Endodermal cell (in vitro differentiated cells): ENCODE measurements at regions not wholly inside any gene's neighbourhood (a gene's known extent, or its start where the extent isn't known, plus 50 kb on each side); places are given as distances from the start of the nearest gene placed in this dataset.

ENCODE experiments used
- DNase-seq: peaks from one replicate; pipeline ENCODE4 v3.0.0-alpha.2; 2017
- H3K27ac ChIP-seq: 2 replicates; pipeline ENCODE4 v1.5.1; 2013; ENCODE audit warnings: mild to moderate bottlenecking, low read depth, low read length, moderate library complexity
- H3K27me3 ChIP-seq: 2 replicates; pipeline ENCODE4 v1.6.1; 2013; ENCODE audit warnings: mild to moderate bottlenecking, low read length, moderate library complexity; ENCODE audit not compliant: insufficient read depth, control insufficient read depth, poor library complexity, severe bottlenecking
- H3K36me3 ChIP-seq: 2 replicates; pipeline ENCODE4 v1.7.0; 2013; ENCODE audit warnings: mild to moderate bottlenecking, low read length, moderate library complexity; ENCODE audit not compliant: control insufficient read depth, insufficient read depth
- H3K4me1 ChIP-seq: one replicate; pipeline ENCODE4 v1.7.0; 2013; ENCODE audit warnings: low read length; ENCODE audit not compliant: control insufficient read depth, insufficient read depth
- H3K4me3 ChIP-seq: 2 replicates; pipeline ENCODE4 v1.5.1; 2013; ENCODE audit warnings: mild to moderate bottlenecking, low read length, moderate library complexity
- H3K9ac ChIP-seq: 2 replicates; pipeline ENCODE4 v1.6.1; 2013; ENCODE audit warnings: mild to moderate bottlenecking, low read length, moderate library complexity; ENCODE audit not compliant: poor library complexity, severe bottlenecking; ENCODE audit errors: extremely low read depth
- H3K9me3 ChIP-seq: 2 replicates; pipeline ENCODE4 v1.6.1; 2013; ENCODE audit warnings: mild to moderate bottlenecking, low read length, moderate library complexity; ENCODE audit not compliant: control insufficient read depth
- H3K27ac Mint-ChIP-seq: 2 replicates; pipeline ENCODE4 v1.8.0; 2020; ENCODE audit warnings: mixed read lengths
- H3K27me3 Mint-ChIP-seq: 2 replicates; pipeline ENCODE4 v1.8.0; 2021; ENCODE audit warnings: mild to moderate bottlenecking, mixed read lengths; ENCODE audit not compliant: insufficient read depth
- H3K36me3 Mint-ChIP-seq: 2 replicates; pipeline ENCODE4 v1.8.0; 2020; ENCODE audit warnings: low read depth, mixed read lengths
- H3K4me1 Mint-ChIP-seq: 2 replicates; pipeline ENCODE4 v1.8.0; 2020; ENCODE audit warnings: mixed read lengths
- H3K4me3 Mint-ChIP-seq: 2 replicates; pipeline ENCODE4 v1.8.0; 2020; ENCODE audit warnings: mild to moderate bottlenecking, moderate library complexity, mixed read lengths
- H3K9me3 Mint-ChIP-seq: 2 replicates; pipeline ENCODE4 v1.8.0; 2020; ENCODE audit warnings: mild to moderate bottlenecking, mixed read lengths
- WGBS, 2 experiments: methylation state at CpG; one replicate each; pipeline versions ENCODE4 v1.1.5 to v1.1.7; 2013; ENCODE audit warnings: missing lambda C conversion rate in 2 of 2, mixed read lengths in 1 of 2; ENCODE audit not compliant: insufficient coverage in 1 of 2, insufficient read length in 1 of 2; 5-methylcytosine and 5-hydroxymethylcytosine counted together
- TF ChIP-seq, protein P1 (sequence below): fragments of 200-600 bp; sonication (generic); conservative IDR thresholded peaks from 2 replicates; pipeline ENCODE4 v1.5.0; 2021; ENCODE audit warnings: antibody characterized with exemption, mild to moderate bottlenecking

DNA sequence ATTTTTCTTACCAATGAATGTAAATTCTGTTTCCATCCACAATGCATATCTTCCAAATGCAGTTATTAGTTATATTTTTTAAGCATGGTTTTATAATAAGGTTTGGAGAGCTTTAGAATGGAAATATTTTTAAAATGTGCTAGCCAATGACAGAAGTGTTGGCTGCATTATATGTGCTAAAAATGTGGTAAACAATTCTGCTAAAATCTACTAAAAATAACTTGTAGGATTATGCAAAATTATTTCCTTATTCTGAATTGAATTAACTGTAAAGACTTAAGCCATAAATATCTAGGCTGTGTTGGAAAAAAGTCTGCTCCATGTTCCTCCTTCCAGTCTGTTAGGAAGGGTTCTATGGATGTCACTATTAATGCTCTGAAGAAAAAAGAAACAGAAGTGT lies 503.3 kb downstream of the PRR16 start:
- Mint-ChIP-seq H3K27ac (no peak overlapping the region), H3K4me1 (peaks cover 6% of the 10 kb centered on the region), H3K36me3 (no peaks in the 10 kb centered on the region), H3K4me3 (no peak overlapping the region), H3K9me3 (peaks cover 6% of the 10 kb centered on the region), H3K27me3 (no peaks in the 10 kb centered on the region)
- Histone ChIP-seq H3K27me3 (no peaks in the 10 kb centered on the region), H3K4me3 (no peak overlapping the region), H3K9me3 (no peaks in the 10 kb centered on the region), H3K36me3 (no peaks in the 10 kb centered on the region), H3K27ac (no peak overlapping the region), H3K9ac (no peak overlapping the region), H3K4me1 (no peaks in the 10 kb centered on the region)
- TF ChIP-seq, protein P1, sequence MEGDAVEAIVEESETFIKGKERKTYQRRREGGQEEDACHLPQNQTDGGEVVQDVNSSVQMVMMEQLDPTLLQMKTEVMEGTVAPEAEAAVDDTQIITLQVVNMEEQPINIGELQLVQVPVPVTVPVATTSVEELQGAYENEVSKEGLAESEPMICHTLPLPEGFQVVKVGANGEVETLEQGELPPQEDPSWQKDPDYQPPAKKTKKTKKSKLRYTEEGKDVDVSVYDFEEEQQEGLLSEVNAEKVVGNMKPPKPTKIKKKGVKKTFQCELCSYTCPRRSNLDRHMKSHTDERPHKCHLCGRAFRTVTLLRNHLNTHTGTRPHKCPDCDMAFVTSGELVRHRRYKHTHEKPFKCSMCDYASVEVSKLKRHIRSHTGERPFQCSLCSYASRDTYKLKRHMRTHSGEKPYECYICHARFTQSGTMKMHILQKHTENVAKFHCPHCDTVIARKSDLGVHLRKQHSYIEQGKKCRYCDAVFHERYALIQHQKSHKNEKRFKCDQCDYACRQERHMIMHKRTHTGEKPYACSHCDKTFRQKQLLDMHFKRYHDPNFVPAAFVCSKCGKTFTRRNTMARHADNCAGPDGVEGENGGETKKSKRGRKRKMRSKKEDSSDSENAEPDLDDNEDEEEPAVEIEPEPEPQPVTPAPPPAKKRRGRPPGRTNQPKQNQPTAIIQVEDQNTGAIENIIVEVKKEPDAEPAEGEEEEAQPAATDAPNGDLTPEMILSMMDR, result no peak
- DNase-seq, result no peak

DNA sequence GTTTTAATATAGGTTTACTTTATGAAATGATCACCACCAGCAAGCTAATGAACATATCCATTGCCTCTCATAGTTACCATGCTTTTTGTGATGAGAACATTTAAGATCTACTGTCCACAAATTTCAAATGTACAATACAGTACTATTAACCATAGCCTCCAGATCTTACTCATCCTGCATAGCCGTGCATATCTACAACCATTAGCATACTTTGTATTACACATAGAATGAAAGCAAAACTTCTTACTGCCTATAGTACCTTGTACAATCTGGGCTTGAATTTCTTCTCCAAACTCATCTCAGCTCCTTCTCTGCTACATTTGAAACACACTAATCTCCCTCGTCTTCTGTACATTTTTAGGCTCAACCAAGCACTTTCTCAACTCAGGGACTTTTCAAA lies 510.6 kb downstream of the PRR16 start:
- 91 to 93% methylated on average over 2 of the region's 2 CpGs for WGBS, 2 experiments
- no peaks in the 10 kb centered on the region for H3K4me1 ChIP-seq
- Mint-ChIP-seq H3K27me3 (no peaks in the 10 kb centered on the region), H3K27ac (no peak overlapping the region), H3K9me3 (peaks cover under 1% of the 10 kb centered on the region), H3K4me3 (no peak overlapping the region), H3K36me3 (no peaks in the 10 kb centered on the region), H3K4me1 (no peaks in the 10 kb centered on the region)
- H3K27me3 ChIP-seq, result no peaks in the 10 kb centered on the region
- H3K4me3 ChIP-seq, result no peak overlapping the region
- H3K9me3 ChIP-seq, result no peaks in the 10 kb centered on the region
- TF ChIP-seq, protein P1, result no peak
- no peaks in the 10 kb centered on the region for H3K36me3 ChIP-seq
- no peak overlapping the region for H3K27ac ChIP-seq
- no peak for DNase-seq
- no peak overlapping the region for H3K9ac ChIP-seq

DNA sequence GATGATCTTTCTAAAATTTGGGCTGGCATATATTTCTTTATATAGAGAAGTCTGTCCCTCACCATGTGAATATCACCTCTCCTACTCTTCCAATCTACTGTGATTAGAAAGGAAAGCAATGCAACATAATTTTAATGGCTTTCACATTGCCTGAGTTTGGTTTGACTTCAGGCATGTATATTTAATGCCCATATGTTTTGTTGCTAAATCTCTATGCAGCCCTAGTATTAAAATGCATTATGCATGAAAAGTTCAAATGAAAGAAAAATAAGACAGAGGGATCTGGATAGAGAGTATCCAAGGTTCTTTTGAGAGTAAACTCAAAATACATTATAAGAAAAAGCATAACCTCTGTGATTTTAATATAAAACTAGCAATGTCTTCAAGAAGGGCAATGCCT lies 518.3 kb downstream of the PRR16 start:
- Mint-ChIP-seq H3K9me3 (no peaks in the 10 kb centered on the region), H3K36me3 (no peaks in the 10 kb centered on the region)
- no peak overlapping the region for H3K27ac ChIP-seq

More for the DNA sequence above, 518.3 kb downstream of the PRR16 start:
- H3K36me3 ChIP-seq, result no peaks in the 10 kb centered on the region
- no peak overlapping the region for H3K4me3 ChIP-seq
- peaks cover 3% of the 10 kb centered on the region for H3K4me1 ChIP-seq
- H3K27me3 ChIP-seq, result no peaks in the 10 kb centered on the region
- H3K9ac ChIP-seq, result no peak overlapping the region
- H3K27me3 Mint-ChIP-seq, result no peaks in the 10 kb centered on the region
- H3K27ac Mint-ChIP-seq, result no peak overlapping the region
- H3K4me3 Mint-ChIP-seq, result no peak overlapping the region
- no peaks in the 10 kb centered on the region for H3K9me3 ChIP-seq
- TF ChIP-seq, protein P1, result no peak
- DNase-seq, result no peak
- H3K4me1 Mint-ChIP-seq, result peaks cover 6% of the 10 kb centered on the region
